ENCODE measurements at regions not wholly inside any gene's neighbourhood (a gene's known extent, or its start where the extent isn't known, plus 50 kb on each side); places are given as distances from the start of the nearest gene placed in this dataset.

DNA sequence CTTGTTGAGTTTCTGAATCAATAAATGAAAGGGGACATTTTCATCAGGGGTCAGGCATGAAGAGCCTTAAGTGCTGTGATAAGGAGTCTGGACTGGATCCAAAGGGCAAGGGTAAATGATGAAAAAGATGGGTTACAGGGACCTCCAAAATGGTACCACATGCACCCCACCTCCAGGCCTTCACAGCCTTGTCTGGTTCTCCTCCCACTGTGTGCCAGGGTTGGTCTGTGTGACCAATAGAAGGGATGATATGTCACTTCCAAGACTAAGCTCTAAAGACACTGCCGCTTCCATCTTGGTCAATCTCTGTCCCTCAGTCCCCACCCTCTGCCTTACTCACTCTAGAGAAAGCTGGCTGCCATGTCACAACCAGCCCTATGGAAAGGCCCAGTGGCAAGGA is 140.6 kb downstream of the ZNF281 start:
- no peaks in the 10 kb centered on the region for H3K27me3 ChIP-seq (ENCODE audit: control insufficient read depth, insufficient read depth, low read length)
- TF ChIP-seq CTCF (IDR thresholded peaks at IDR 0.05; ENCODE audit: insufficient read depth, low read length, severe bottlenecking) = no peak
- no peaks in the 10 kb centered on the region for H3K36me3 ChIP-seq (ENCODE audit: control insufficient read depth, insufficient read depth, low read length)
- DNase-seq (ENCODE audit: low read depth) (no peak), FAIRE-seq (no peak)
- no peak overlapping the region for H3K4me3 ChIP-seq (ENCODE audit: low read depth, low read length)

GRCh38 chr1:200267937-200268336 is 141.9 kb downstream of the ZNF281 start:
- DNase-seq (ENCODE audit: low read depth) (no peak), FAIRE-seq (no peak)
- H3K4me3 ChIP-seq (ENCODE audit: low read depth, low read length) = no peak overlapping the region
- no peaks in the 10 kb centered on the region for H3K27me3 ChIP-seq (ENCODE audit: control insufficient read depth, insufficient read depth, low read length)
- no peaks in the 10 kb centered on the region for H3K36me3 ChIP-seq (ENCODE audit: control insufficient read depth, insufficient read depth, low read length)
- no peak for TF ChIP-seq CTCF (IDR thresholded peaks at IDR 0.05; ENCODE audit: insufficient read depth, low read length, severe bottlenecking)

DNA sequence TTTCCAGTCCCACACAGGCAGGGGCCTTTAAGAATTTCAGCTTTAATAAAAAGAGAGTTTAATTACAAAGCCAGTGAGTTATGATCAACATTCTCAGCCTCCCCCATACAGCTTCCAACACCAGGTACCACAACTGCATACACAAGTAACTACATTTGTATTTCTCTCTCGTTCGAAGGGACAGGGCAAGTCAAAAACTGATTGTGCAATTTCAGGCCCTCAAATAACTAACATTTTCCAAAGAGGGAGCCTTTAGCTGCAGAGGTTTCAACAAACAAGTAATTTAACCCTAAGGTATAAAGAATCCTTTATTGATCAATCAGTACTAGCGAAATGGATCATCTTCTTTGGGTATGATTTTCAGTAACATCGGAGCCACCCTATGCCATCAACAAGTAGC is 142.4 kb downstream of the ZNF281 start:
- no peak for TF ChIP-seq CTCF (IDR thresholded peaks at IDR 0.05; ENCODE audit: insufficient read depth, low read length, severe bottlenecking)
- Histone ChIP-seq H3K36me3 (ENCODE audit: control insufficient read depth, insufficient read depth, low read length) (no peaks in the 10 kb centered on the region), H3K4me3 (ENCODE audit: low read depth, low read length) (no peak overlapping the region), H3K27me3 (ENCODE audit: control insufficient read depth, insufficient read depth, low read length) (no peaks in the 10 kb centered on the region)
- DNase-seq (ENCODE audit: low read depth) (no peak), FAIRE-seq (no peak)

GRCh38 chr1:200266871-200267270 is 143.0 kb downstream of the ZNF281 start:
- no peak overlapping the region for H3K4me3 ChIP-seq (ENCODE audit: low read depth, low read length)
- no peaks in the 10 kb centered on the region for H3K36me3 ChIP-seq (ENCODE audit: control insufficient read depth, insufficient read depth, low read length)
- DNase-seq (ENCODE audit: low read depth) (no peak), FAIRE-seq (no peak)
- no peak for TF ChIP-seq CTCF (IDR thresholded peaks at IDR 0.05; ENCODE audit: insufficient read depth, low read length, severe bottlenecking)
- H3K27me3 ChIP-seq (ENCODE audit: control insufficient read depth, insufficient read depth, low read length) = no peaks in the 10 kb centered on the region

- DNase-seq (ENCODE audit: low read depth) (peak; percentile 8), FAIRE-seq (no peak)
- no peaks in the 10 kb centered on the region for H3K27me3 ChIP-seq (ENCODE audit: control insufficient read depth, insufficient read depth, low read length)
- H3K36me3 ChIP-seq (ENCODE audit: control insufficient read depth, insufficient read depth, low read length) = no peaks in the 10 kb centered on the region
- no peak for TF ChIP-seq CTCF (IDR thresholded peaks at IDR 0.05; ENCODE audit: insufficient read depth, low read length, severe bottlenecking)
- no peak overlapping the region for H3K4me3 ChIP-seq (ENCODE audit: low read depth, low read length)
Measured at GRCh38 chr1:200265881-200266280, 144.0 kb downstream of the ZNF281 start.

GRCh38 chr1:200265104-200265503 is 144.7 kb downstream of the ZNF281 start:
- no peak for TF ChIP-seq CTCF (IDR thresholded peaks at IDR 0.05; ENCODE audit: insufficient read depth, low read length, severe bottlenecking)
- Histone ChIP-seq H3K27me3 (ENCODE audit: control insufficient read depth, insufficient read depth, low read length) (no peaks in the 10 kb centered on the region), H3K36me3 (ENCODE audit: control insufficient read depth, insufficient read depth, low read length) (no peaks in the 10 kb centered on the region), H3K4me3 (ENCODE audit: low read depth, low read length) (no peak overlapping the region)
- no peak for DNase-seq (ENCODE audit: low read depth)
- no peak for FAIRE-seq
